Neuronal stem cell (in vitro differentiated cells): ENCODE measurements at regions not wholly inside any gene's neighbourhood (a gene's known extent, or its start where the extent isn't known, plus 50 kb on each side); places are given as distances from the start of the nearest gene placed in this dataset.

Experiments used
- DNase-seq: peaks from one replicate; pipeline ENCODE4 v3.0.0-alpha.2; 2013; ENCODE audit warnings: low spot score
- H2AFZ ChIP-seq: one replicate; pipeline ENCODE4 v1.6.1; 2013; ENCODE audit warnings: mild to moderate bottlenecking, low read length, inconsistent platforms
- H2AK5ac ChIP-seq: 2 replicates; pipeline ENCODE4 v1.6.1; 2013; ENCODE audit warnings: low read depth, mild to moderate bottlenecking, inconsistent platforms, low read length, moderate library complexity, mixed read lengths
- H2BK120ac ChIP-seq: 2 replicates; pipeline ENCODE4 v1.6.1; 2013; ENCODE audit warnings: low read depth, mild to moderate bottlenecking, inconsistent platforms, low read length, moderate library complexity, mixed read lengths
- H2BK12ac ChIP-seq: one replicate; pipeline ENCODE4 v1.6.1; 2013; ENCODE audit warnings: low read length, inconsistent platforms
- H2BK15ac ChIP-seq: 2 replicates; pipeline ENCODE4 v1.6.1; 2013; ENCODE audit warnings: mild to moderate bottlenecking, low read length, inconsistent platforms, mixed read lengths
- H2BK5ac ChIP-seq: one replicate; pipeline ENCODE4 v1.6.1; 2013; ENCODE audit warnings: inconsistent platforms, mild to moderate bottlenecking, low read length, moderate library complexity
- H3K14ac ChIP-seq: one replicate; pipeline ENCODE4 v1.6.1; 2013; ENCODE audit warnings: low read length, inconsistent platforms
- H3K18ac ChIP-seq: 2 replicates; pipeline ENCODE4 v1.6.1; 2013; ENCODE audit warnings: low read length, inconsistent platforms
- H3K23ac ChIP-seq: 2 replicates; pipeline ENCODE4 v1.6.1; 2013; ENCODE audit warnings: low read depth, mild to moderate bottlenecking, mixed read lengths, low read length, inconsistent platforms; ENCODE audit not compliant: poor library complexity
- H3K27ac ChIP-seq: replicated peaks from 3 replicates; pipeline ENCODE4 v1.5.1; 2013; ENCODE audit warnings: low read length, inconsistent platforms
- H3K27me3 ChIP-seq, 3 experiments: 2 replicates each; pipeline ENCODE4 v1.6.1; 2013; ENCODE audit warnings: low read length in 3 of 3, mild to moderate bottlenecking in 2 of 3, inconsistent platforms in 1 of 3, low read depth in 1 of 3, mixed read lengths in 1 of 3, moderate library complexity in 1 of 3; ENCODE audit not compliant: control insufficient read depth in 3 of 3, insufficient read depth in 3 of 3
- H3K36me3 ChIP-seq, 2 donors: replicated peaks in 1 of 2; 2 replicates each; pipeline ENCODE4 v1.6.1; 2013; ENCODE audit warnings: low read length in 2 of 2; ENCODE audit not compliant: control insufficient read depth in 2 of 2, insufficient read depth in 2 of 2
- H3K4ac ChIP-seq: 2 replicates; pipeline ENCODE4 v1.6.1; 2013; ENCODE audit warnings: inconsistent platforms, mild to moderate bottlenecking, low read length, moderate library complexity
- H3K4me1 ChIP-seq, 2 donors: 1 replicate in 1 of 2; 2 replicates in 1 of 2; pipeline ENCODE4 v1.6.1; 2013; ENCODE audit warnings: low read length in 2 of 2, low read depth in 1 of 2; ENCODE audit not compliant: control insufficient read depth in 2 of 2, insufficient read depth in 1 of 2
- H3K4me2 ChIP-seq: one replicate; pipeline ENCODE4 v1.6.1; 2013; ENCODE audit warnings: mild to moderate bottlenecking, low read length, inconsistent platforms; ENCODE audit not compliant: insufficient read depth, poor library complexity, severe bottlenecking
- H3K4me3 ChIP-seq, 2 donors: 2 replicates each; pipeline ENCODE4 v1.5.1; 2013; ENCODE audit warnings: low read length in 2 of 2, mild to moderate bottlenecking in 2 of 2, inconsistent platforms in 1 of 2, moderate library complexity in 1 of 2
- H3K79me1 ChIP-seq: one replicate; pipeline ENCODE4 v1.6.1; 2013; ENCODE audit warnings: low read depth, mild to moderate bottlenecking, inconsistent platforms, low read length, moderate library complexity
- H3K9ac ChIP-seq: one replicate; pipeline ENCODE4 v1.6.1; 2013; ENCODE audit warnings: mild to moderate bottlenecking, low read depth, low read length, inconsistent platforms; ENCODE audit not compliant: poor library complexity
- H3K9me3 ChIP-seq, 2 donors: replicated peaks in 1 of 2; 2 replicates each; pipeline versions ENCODE3 to v1.6.1; 2013; ENCODE audit warnings: low read length in 2 of 2, mild to moderate bottlenecking in 2 of 2, inconsistent platforms in 1 of 2, low read depth in 1 of 2, mixed read lengths in 1 of 2, moderate library complexity in 1 of 2; ENCODE audit not compliant: control insufficient read depth in 2 of 2, insufficient read depth in 1 of 2
- H4K8ac ChIP-seq: one replicate; pipeline ENCODE4 v1.6.1; 2013; ENCODE audit warnings: low read depth, mild to moderate bottlenecking, inconsistent platforms, low read length, moderate library complexity
- H4K91ac ChIP-seq: one replicate; pipeline ENCODE4 v1.6.1; 2013; ENCODE audit warnings: low read length, low read depth, mild to moderate bottlenecking, inconsistent platforms; ENCODE audit not compliant: poor library complexity
- WGBS, 2 donors: extraction: QIAGEN DNeasy Blood & Tissue Kit; methylation state at CpG; one replicate each; pipeline ENCODE4 v1.1.7; 2013; ENCODE audit warnings: missing lambda C conversion rate in 2 of 2, mixed read lengths in 1 of 2; ENCODE audit not compliant: insufficient read length in 2 of 2, insufficient replicate concordance in 1 of 2; ENCODE audit errors: extremely low coverage in 2 of 2; 5-methylcytosine and 5-hydroxymethylcytosine counted together

DNA sequence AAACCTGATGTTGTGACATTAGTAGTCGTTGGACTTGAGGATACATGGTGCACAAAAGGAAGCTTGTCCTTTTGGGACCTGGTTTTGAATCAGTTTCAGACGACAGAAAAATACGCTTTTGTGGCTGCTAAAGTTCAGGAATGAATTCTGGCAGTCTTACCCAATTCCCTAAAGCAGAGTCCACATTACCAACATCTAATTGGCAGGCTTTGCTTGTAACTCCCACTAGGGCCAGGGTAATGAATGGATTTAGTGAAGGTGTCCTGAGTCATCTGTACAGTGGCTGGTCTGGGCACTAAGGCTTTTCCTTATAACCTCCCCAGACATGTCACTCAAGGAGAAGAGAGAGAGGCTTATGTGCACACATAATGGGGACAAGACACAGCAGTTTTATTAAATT, 66.2 kb upstream of the RNPC3 start:
- H4K8ac ChIP-seq, result no peak overlapping the region
- no CpG with 5 or more reads among the region's 3 CpGs for WGBS, 2 donors

DNA sequence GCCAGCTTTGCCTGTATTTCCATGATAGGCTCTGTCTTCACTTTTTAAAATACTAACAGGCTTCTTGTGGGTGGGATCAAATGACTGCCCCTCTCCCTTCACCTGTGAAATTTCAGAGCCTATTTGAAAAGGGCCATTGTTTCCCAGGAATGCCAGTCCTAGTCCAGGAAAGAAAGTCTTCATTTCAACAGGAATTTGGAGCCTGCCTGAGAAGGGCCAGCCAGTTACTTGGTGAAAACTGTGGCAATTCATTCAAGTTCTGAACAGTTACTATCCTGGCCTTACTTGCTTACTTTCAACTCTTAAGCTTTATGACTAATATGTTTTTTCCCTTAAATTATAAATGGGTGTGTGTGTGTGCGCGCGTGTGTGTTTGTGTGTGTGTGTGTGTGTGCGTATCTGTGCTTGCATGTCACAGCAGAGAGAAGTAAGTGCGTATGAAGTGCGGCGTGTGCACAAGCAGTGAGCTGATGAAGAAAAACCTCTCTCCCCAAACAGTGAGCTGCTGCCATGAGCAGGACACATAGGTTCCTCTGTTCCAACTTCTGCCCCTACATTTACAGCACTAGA, 67.5 kb upstream of the RNPC3 start:
- Histone ChIP-seq H3K18ac (peak overlapping the region; percentile 44), H3K4me1 (peaks cover 0 to 6% of the 10 kb centered on the region in 2 donors), H2BK15ac (no peak overlapping the region), H3K23ac (no peak overlapping the region), H3K27ac (peak overlapping the region; percentile 91), H3K14ac (no peak overlapping the region), H4K8ac (no peak overlapping the region), H2AFZ (peak overlapping the region; percentile 16), H3K9me3 (no peaks in the 10 kb centered on the region), H3K27me3 (no peaks in the 10 kb centered on the region), H3K9ac (no peak overlapping the region), H2AK5ac (no peak overlapping the region), H3K4me2 (peak overlapping the region; percentile 19), H3K36me3 (no peaks in the 10 kb centered on the region), H3K4me3 (no peak overlapping the region), H2BK12ac (no peak overlapping the region), H3K79me1 (no peaks in the 10 kb centered on the region), H4K91ac (no peak overlapping the region), H2BK120ac (no peak overlapping the region), H2BK5ac (no peak overlapping the region), H3K4ac (no peak overlapping the region)
- DNase-seq, result peak; percentile 65
- WGBS, 2 donors, result no CpG with 5 or more reads among the region's 7 CpGs

More for the DNA sequence above, 66.2 kb upstream of the RNPC3 start:
- Histone ChIP-seq H4K91ac (no peak overlapping the region), H3K36me3 (no peaks in the 10 kb centered on the region), H2BK120ac (no peak overlapping the region), H3K9me3 (no peaks in the 10 kb centered on the region), H3K27me3 (no peaks in the 10 kb centered on the region), H3K4me3 (no peak overlapping the region), H3K4ac (no peak overlapping the region), H3K27ac (peak overlapping the region; percentile 60), H2BK5ac (no peak overlapping the region), H2BK15ac (no peak overlapping the region), H2AK5ac (no peak overlapping the region), H3K9ac (no peak overlapping the region), H2AFZ (no peak overlapping the region), H3K4me2 (no peak overlapping the region), H2BK12ac (no peak overlapping the region), H3K14ac (no peak overlapping the region), H3K23ac (no peak overlapping the region), H3K18ac (no peak overlapping the region), H3K4me1 (peaks cover 0 to 6% of the 10 kb centered on the region in 2 donors), H3K79me1 (no peaks in the 10 kb centered on the region)
- no peak for DNase-seq

DNA sequence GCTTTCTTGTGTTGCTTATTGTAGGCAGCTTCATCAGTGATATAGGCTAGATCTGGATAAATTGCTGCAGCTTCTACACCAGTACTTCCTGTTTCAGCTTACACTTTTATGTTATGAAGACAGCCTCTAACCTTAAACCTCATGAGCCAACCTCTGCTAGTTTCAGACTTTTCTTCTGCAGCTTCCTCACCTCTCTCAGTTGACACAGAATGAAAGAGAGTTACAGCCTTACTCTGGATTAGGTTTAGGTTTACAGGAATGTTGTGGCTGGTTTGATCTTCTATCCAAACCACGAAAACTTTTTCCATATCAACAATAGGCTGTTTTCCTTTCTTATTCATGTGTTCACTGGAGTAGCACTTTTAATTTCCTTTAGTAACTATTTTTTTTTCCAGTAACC, 76.9 kb upstream of the RNPC3 start:
- WGBS, 2 donors, result no CpG with 5 or more reads among the region's 1 CpG

DNA sequence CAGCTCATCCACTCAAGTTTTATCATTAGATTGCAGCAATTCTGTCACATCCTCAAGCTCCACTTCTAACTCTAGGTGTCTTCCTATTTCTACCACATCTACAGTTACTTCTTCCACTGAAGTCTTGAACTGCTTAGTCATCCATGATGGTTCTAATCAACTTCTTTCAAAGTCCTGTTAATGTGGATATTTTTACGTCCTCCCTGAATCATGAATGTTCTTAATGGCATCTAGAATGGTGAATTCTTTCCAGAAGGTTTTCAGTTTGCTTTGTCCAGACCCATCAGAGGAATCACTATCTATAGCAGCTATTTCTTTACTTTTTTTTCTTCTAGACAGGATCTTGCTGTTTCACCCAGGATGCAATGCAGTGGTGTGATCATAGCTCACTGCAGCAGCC, 78.0 kb upstream of the RNPC3 start:
- H3K9ac ChIP-seq, result no peak overlapping the region
- no peak overlapping the region for H4K91ac ChIP-seq
- H2BK12ac ChIP-seq, result no peak overlapping the region
- no peak overlapping the region for H2AFZ ChIP-seq
- H3K23ac ChIP-seq, result no peak overlapping the region
- no peaks in the 10 kb centered on the region for H3K4me1 ChIP-seq
- no peak overlapping the region for H3K27ac ChIP-seq
- H3K9me3 ChIP-seq, result no peaks in the 10 kb centered on the region
- no peak overlapping the region for H2BK5ac ChIP-seq
- no peak overlapping the region for H3K18ac ChIP-seq
- no peak overlapping the region for H3K14ac ChIP-seq
- H3K4me2 ChIP-seq, result no peak overlapping the region
- H3K27me3 ChIP-seq, result no peaks in the 10 kb centered on the region
- no peak overlapping the region for H3K4me3 ChIP-seq
- no CpG with 5 or more reads among the region's 1 CpG for WGBS, 2 donors
- H2BK15ac ChIP-seq, result no peak overlapping the region
- H2BK120ac ChIP-seq, result no peak overlapping the region
- H3K4ac ChIP-seq, result no peak overlapping the region
- no peak overlapping the region for H4K8ac ChIP-seq
- no peaks in the 10 kb centered on the region for H3K79me1 ChIP-seq
- DNase-seq, result no peak
- no peaks in the 10 kb centered on the region for H3K36me3 ChIP-seq
- H2AK5ac ChIP-seq, result no peak overlapping the region

More for the DNA sequence above, 76.9 kb upstream of the RNPC3 start:
- Histone ChIP-seq H3K27me3 (no peaks in the 10 kb centered on the region), H2AFZ (no peak overlapping the region), H2BK5ac (no peak overlapping the region), H3K4me1 (no peaks in the 10 kb centered on the region), H3K4ac (no peak overlapping the region), H2BK120ac (no peak overlapping the region), H2BK12ac (no peak overlapping the region), H3K36me3 (no peaks in the 10 kb centered on the region), H3K9ac (no peak overlapping the region), H3K9me3 (no peaks in the 10 kb centered on the region), H3K23ac (no peak overlapping the region), H3K18ac (no peak overlapping the region), H4K8ac (no peak overlapping the region), H3K14ac (no peak overlapping the region), H4K91ac (no peak overlapping the region), H3K79me1 (no peaks in the 10 kb centered on the region), H3K4me2 (no peak overlapping the region), H2BK15ac (no peak overlapping the region), H3K27ac (no peak overlapping the region), H2AK5ac (no peak overlapping the region), H3K4me3 (no peak overlapping the region)
- DNase-seq, result no peak
